ENCODE measurements at regions not wholly inside any gene's neighbourhood (a gene's known extent, or its start where the extent isn't known, plus 50 kb on each side); places are given as distances from the start of the nearest gene placed in this dataset.

- no peak for DNase-seq
Measured at GRCh38 chr1:195495720-195496635, 1112.3 kb downstream of the KCNT2 start.

GRCh38 chr1:195482137-195482536 is 1126.1 kb downstream of the KCNT2 start:
- DNase-seq: no peak

- DNase-seq: no peak
Measured at GRCh38 chr1:195481293-195481692, 1126.9 kb downstream of the KCNT2 start.

- no peak for DNase-seq
Measured at GRCh38 chr1:195475568-195475967, 1132.7 kb downstream of the KCNT2 start.

GRCh38 chr1:195472291-195472690 is 1135.9 kb downstream of the KCNT2 start:
- no peak for DNase-seq

- DNase-seq: no peak
Measured at GRCh38 chr1:195466639-195467038, 1141.6 kb downstream of the KCNT2 start.

GRCh38 chr1:195462646-195463045 is 1145.6 kb downstream of the KCNT2 start:
- no peak for DNase-seq

- DNase-seq: no peak
Measured at GRCh38 chr1:195462152-195462551, 1146.1 kb downstream of the KCNT2 start.

GRCh38 chr1:195458365-195458764 is 1149.9 kb downstream of the KCNT2 start:
- no peak for DNase-seq

- no peak for DNase-seq
Measured at GRCh38 chr1:195450794-195451193, 1157.4 kb downstream of the KCNT2 start.

- no peak for DNase-seq
Measured at GRCh38 chr1:195439661-195440060, 1168.6 kb downstream of the KCNT2 start.

GRCh38 chr1:195434566-195435203 is 1173.6 kb downstream of the KCNT2 start:
- peak; percentile 2 for DNase-seq

GRCh38 chr1:195430826-195431225 is 1177.4 kb downstream of the KCNT2 start:
- no peak for DNase-seq

- DNase-seq: no peak
Measured at GRCh38 chr1:195428927-195429326, 1179.3 kb downstream of the KCNT2 start.

- no peak for DNase-seq
Measured at GRCh38 chr1:195415584-195415983, 1192.7 kb downstream of the KCNT2 start.

- no peak for DNase-seq
Measured at GRCh38 chr1:195394567-195394966, 1213.7 kb downstream of the KCNT2 start.

GRCh38 chr1:195376190-195376589 is 1232.0 kb downstream of the KCNT2 start:
- no peak for DNase-seq

GRCh38 chr1:195373856-195374255 is 1234.4 kb downstream of the KCNT2 start:
- no peak for DNase-seq

GRCh38 chr1:195345149-195345548 is 1263.1 kb downstream of the KCNT2 start:
- DNase-seq: no peak

GRCh38 chr1:195337646-195338045 is 1270.6 kb downstream of the KCNT2 start:
- DNase-seq: no peak

- DNase-seq: no peak
Measured at GRCh38 chr1:195336812-195337211, 1271.4 kb downstream of the KCNT2 start.

- DNase-seq: no peak
Measured at GRCh38 chr1:195335541-195335940, 1272.7 kb downstream of the KCNT2 start.

- DNase-seq: no peak
Measured at GRCh38 chr1:195332102-195332501, 1276.1 kb downstream of the KCNT2 start.

- no peak for DNase-seq
Measured at GRCh38 chr1:195328681-195329080, 1279.6 kb downstream of the KCNT2 start.
